Testis (tissue), 2 donors: ENCODE measurements at regions not wholly inside any gene's neighbourhood (a gene's known extent, or its start where the extent isn't known, plus 50 kb on each side); places are given as distances from the start of the nearest gene placed in this dataset.

Experiments
- CTCF ChIP-seq, 3 experiments: fragments of 450-650 bp in 2 of 3; fragments of 200-600 bp in 1 of 3; sonication (generic) in 1 of 3; IDR thresholded peaks; one replicate each; pipeline ENCODE4 v1.5.1; 2016 to 2019; ENCODE audit warnings: antibody characterized with exemption in 3 of 3, mild to moderate bottlenecking in 2 of 3, moderate library complexity in 1 of 3
- POLR2A ChIP-seq: fragments of 450-650 bp; IDR thresholded peaks from one replicate; pipeline ENCODE4 v1.6.1; 2017; ENCODE audit warnings: antibody characterized with exemption, mild to moderate bottlenecking, moderate library complexity

- no peak for TF ChIP-seq CTCF (IDR thresholded peaks at IDR 0.05)
- no peak for TF ChIP-seq POLR2A
Observed at GRCh38 chr16:73536931-73537330, 489.0 kb upstream of the ZFHX3 start.
